GM19023 (cell line): ENCODE measurements at regions not wholly inside any gene's neighbourhood (a gene's known extent, or its start where the extent isn't known, plus 50 kb on each side); places are given as distances from the start of the nearest gene placed in this dataset.

Experiments
- ATAC-seq: cut with Tn5 transposase; IDR thresholded peaks from one replicate; pipeline ENCODE4 v1.9.1; 2021; ENCODE audit warnings: mild to moderate bottlenecking, moderate library complexity; ENCODE audit not compliant: unreplicated experiment

GRCh38 chr2:140064243-140064642, 1284.1 kb upstream of the NXPH2 start:
- ATAC-seq: no peak

DNA sequence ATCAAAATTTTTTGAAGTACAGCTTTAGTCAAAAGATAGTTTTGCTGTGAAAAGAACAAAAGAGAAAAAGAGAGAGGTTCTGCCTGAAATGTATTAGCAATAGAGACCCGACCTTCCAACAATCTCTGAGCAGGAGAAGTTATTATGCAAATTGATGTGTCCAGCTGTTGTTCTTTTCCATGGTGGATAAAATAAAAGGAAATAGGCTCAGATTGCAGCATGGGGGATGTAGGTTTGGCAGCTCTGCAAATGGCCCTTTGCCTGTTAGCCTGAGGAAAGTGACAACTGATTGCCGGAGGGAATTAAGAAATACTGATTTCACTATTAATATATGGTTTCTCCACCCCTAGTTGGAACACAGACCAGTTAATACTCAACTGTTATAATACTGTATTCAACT, 1283.2 kb upstream of the NXPH2 start:
- ATAC-seq: no peak

- no peak for ATAC-seq
These were observed 1281.0 kb upstream of the NXPH2 start for GRCh38 chr2:140061240-140061639.

DNA sequence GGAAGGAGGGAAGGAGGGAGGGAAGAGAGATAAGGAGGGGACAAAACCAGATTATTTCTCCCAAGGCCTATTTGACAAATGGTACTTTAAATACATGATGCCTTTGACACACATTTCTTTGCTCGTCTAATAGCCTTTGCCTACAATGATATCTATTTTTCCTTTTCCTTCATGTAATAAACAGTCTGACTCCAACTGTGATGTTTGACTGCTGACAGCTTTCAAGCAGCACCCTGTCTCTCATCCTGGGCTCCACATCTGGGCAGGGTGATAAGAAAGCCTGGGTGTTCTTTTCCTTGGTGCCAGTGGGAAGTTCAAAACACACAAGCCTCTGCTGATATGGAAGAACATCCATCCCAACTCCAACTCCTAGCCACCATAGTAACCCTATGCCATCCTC, 1277.7 kb upstream of the NXPH2 start:
- ATAC-seq: no peak

- no peak for ATAC-seq
These were observed 1261.6 kb upstream of the NXPH2 start for GRCh38 chr2:140041811-140042210.

GRCh38 chr2:140041239-140041638, 1261.0 kb upstream of the NXPH2 start:
- no peak for ATAC-seq

DNA sequence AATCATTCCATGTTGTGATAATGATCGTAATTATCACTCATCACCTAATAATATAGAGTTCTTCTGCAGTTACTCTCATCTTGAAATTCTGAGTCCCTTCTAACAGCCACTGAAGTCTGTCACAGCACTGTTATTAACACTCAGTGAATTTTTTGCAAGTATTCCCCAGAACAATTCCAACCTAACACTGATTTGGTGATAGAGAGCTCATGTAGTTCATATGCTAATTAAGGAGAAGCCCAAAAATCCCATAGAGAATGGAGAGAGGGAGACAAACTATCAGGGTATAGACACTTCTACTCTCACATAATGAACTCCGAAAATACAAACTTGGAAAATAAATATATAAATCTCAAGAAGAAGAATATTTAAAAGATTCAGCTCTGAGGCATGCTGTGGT, 1253.4 kb upstream of the NXPH2 start:
- no peak for ATAC-seq

DNA sequence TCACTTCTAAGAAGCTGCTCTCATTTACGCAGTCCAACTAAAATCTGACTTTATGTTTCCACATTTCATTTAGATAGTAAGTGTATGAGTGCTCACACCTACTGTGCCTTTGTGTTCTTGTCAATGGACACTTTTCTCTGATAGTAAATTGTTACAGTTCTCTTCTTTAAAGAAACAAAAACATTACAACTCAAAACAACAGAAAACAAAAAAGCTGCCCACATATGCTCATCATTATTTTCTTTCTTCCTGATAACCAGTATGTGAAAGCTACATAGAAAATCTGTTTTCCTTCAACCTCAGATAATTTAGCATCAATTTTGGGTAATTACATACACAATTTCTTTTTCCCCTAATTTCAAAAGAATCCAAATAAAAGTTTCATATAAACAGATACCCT, 1247.8 kb upstream of the NXPH2 start:
- no peak for ATAC-seq

GRCh38 chr2:140027320-140027719, 1247.1 kb upstream of the NXPH2 start:
- no peak for ATAC-seq

DNA sequence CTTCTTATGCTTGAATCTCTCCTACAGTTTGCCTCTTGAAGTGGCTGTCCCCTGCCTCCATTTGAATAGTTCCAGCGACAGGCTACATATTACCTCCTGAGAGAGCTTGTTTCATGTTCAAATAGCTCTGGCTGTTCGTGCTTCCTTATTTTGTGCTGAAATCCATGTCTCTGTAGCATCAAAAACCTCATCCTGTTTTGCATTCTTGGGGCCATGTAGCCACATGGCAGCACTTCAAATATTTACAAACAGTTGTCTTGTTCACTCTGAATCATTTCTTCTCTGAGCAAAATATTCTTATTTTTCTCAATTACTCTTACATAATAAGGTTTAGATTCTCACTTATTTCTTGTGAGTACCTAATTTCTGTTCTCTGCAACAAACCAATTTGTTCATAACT, 1243.1 kb upstream of the NXPH2 start:
- ATAC-seq: no peak

DNA sequence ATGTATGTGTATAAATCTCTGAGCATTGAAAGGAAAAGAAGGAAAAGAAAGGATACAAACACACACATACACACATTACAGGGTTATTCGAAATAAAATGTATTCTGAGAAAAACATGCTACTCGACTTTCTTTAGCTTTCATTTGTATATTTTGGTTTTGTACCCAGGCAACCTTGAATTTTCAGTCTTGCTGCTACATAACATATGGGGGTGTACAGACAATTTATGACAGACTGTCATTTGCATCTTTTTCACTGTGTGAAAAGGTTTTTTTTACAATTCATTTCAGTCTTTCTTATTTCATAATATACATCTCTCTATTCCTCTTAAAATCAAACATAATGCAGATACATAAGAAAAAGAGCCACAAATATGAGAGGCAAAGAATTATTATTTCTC, 1238.4 kb upstream of the NXPH2 start:
- ATAC-seq: no peak

- ATAC-seq: no peak
These were observed 1234.0 kb upstream of the NXPH2 start for GRCh38 chr2:140014204-140014546.

GRCh38 chr2:140013545-140014203, 1233.5 kb upstream of the NXPH2 start:
- no peak for ATAC-seq

DNA sequence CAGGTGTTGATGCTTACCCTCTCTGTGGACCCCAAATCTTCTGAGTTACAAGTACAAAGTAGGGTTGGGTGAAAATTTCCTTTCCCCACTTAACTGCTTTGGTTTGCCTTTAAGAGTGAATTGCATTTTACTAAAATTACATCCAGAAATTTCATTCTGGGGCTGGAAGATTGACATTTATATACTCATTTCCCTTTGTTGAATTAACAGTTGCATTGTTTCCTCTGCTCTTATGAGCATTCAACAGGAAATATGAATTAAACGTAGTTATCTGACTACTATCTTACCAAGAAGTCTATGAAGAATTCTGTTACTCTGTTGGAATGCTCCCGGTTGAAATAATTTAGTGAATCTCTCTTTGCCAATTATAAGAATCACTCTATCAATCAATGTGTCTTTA, 1231.1 kb upstream of the NXPH2 start:
- no peak for ATAC-seq

GRCh38 chr2:140002110-140002509, 1221.9 kb upstream of the NXPH2 start:
- ATAC-seq: no peak

DNA sequence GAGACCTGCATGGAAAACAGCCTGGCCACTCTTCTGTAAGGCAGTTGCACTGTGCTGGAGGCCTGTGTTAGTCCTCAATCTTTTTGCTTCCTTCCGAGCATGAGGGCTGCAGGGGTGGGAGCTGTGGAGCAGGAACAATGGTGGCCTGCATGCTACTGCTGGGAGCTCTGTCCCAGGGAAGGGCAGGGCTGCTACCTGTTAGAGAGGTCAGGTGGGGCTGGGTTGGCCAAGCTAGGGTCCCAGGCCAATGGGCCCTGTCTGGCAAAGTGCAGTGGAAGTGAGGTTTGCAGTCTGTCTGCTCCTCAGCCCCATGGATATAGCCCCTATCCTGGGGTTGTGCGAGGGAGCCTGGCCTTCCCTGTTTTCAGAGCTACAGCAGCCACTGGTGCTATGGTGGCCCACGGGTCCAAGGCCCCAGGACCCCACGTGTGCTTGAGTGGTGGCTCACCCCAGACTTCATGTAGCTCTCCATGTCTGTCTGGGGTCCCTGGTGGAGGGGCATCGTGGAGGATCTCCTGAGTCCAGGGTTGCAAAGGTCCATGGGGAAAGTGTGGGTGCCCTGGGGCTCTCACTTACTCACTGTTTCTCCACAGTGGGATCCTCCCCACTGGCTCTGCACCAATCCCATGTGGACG, 1212.6 kb upstream of the NXPH2 start:
- ATAC-seq: no peak

DNA sequence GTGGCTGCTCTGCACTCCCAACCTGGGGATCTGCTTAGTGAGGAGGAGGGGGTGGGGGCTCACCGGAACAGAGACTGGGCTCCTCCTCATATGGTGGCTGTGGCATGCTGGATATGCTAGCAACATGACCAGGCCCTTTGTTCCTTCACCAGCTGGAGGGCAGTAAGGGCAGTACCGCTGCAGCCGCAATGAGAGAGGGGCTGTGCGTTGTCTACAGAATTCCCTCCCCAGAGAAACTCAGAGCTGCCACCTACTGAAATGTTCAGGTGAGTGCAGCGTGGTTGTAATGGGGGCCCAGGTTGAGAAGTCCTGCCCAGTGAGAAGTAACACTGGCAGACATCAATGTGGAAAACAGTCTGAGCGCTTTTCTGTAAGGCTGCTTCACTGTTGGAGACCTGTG, 1211.9 kb upstream of the NXPH2 start:
- ATAC-seq: no peak

DNA sequence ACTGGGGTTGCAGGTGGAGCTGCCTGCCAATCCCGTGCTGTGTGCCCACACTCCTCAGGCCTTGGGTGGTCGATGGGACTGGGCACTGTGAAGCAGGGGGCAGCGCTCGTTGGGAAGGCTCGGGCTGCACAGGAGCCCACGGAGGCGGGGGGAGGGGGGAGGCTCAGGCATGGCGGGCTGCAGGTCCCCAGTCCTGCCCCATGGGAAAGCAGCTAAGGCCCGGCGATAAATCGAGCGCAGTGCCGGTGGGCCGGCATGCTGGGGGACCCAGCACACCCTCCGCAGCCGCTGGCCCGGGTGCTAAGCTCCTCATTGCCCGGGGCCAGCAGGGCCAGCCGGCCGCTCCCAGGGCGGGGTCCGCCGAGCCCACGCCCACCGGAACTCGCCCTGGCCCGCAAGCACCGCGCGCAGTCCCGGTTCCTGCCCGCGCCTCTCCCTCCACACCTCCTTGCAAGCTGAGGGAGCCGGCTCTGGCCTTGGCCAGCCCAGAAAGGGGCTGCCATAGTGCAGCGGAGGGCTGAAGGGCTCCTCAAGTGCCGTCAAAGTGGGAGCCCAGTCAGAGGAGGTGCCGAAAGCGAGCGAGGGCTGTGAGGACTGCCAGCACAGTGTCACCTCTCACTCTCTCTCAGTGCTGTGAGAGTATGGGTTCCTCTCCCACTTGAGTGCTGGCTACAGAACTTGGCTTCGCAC, 1210.6 kb upstream of the NXPH2 start:
- no peak for ATAC-seq

DNA sequence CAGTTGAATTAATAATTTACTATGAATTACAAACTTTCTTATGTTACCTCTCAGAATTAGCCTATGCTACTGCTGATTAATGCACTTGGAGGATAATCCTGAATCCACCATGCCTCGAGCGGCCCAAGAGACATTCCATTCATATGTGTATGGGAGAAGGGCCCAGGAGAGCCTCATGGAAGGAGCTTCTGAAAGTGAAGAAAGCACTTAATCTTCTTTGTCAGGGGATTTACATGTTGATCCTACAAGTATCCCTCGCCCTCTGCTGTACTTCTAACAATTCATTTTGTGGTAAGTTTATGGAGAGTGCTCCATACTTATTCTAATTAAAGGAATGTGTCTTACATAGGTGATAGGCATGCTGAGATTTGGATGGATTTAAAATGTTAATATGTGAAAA, 1189.1 kb upstream of the NXPH2 start:
- no peak for ATAC-seq

DNA sequence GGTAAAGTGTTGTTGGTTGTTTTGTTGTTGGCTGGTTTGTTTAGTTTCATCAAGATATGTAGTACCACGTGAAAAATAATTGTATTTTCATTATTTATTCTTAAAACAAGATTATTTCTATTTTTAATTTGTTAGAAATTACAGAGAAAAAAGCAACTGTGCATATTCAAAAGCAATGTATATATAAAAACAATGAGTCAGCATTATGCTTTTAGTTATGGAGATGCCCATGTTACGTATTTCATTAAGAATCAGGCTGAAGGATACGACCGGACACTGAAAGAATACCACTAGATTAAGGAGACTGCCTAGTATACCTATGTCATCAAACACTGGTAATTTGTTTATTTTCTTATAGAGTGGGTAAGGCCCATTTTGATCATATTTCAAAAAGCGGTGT, 1188.4 kb upstream of the NXPH2 start:
- ATAC-seq: no peak

- ATAC-seq: no peak
These were observed 1187.5 kb upstream of the NXPH2 start for GRCh38 chr2:139967665-139968064.

DNA sequence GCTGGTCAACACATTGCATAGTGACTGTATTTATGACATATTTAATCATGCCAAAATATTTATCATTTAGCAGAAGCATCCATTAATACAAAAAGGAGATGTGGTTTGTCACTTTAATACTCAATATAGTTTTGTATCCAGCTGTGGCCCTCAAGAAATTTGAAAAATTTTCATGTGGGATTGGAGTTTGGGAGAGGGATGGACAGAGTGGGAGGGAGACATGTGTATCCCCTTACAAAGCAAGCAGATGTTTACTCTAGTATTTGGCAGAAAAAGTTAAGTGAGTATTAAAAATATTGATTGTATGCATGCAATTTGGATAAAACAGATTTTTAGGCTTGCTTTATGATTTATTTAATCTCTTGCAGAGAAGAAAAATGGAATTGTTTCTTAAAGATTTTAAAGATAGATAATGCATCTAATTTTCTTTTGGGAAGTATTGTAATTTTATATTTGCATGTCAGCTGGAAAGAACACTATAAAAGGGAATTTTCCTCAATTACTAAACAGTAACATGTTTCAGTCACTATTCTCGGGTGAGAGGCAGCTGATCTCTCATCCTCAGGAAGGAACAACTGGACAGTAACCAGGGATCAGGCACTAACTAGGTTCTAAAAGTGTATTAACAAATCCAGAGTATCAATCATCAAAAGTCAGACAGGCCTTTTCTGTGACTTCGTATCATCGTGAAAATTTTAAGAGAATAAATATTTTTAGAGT, 1184.7 kb upstream of the NXPH2 start:
- ATAC-seq: no peak
